ENCODE measurements at regions not wholly inside any gene's neighbourhood (a gene's known extent, or its start where the extent isn't known, plus 50 kb on each side); places are given as distances from the start of the nearest gene placed in this dataset.

DNA sequence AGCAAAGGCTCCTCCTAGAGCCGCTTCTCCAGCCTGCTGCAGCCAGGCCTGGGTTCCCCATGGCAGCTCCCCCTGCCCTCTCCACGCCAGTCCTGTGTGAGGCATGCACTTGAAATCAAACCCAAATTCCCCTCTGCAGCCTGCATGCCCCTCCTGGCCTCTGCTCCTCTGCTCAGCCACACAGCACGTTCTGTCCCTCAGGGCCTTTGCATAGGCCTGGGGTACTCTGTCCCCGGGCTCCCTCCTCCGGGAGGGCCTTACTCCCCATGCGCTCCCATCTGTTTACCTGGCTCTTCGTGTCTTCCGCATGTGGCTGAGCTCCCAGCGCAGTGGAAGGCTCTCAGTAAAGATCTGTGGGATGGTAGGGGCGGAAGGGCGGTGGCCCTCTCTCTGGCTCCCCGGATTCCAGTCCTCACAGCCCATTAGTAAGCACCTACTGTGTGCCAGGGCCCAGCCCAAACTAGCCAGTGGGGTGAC, 203.5 kb upstream of the IER5L start:
- no peak for DNase-seq (ENCODE audit: low read depth, low spot score)
- POLR2A ChIA-PET: interaction anchor here (1.3 kb wide), 1 partner anchor 203 kb away, joined by 3 read pairs; the partner anchor contains the start of gene IER5L
- intact Hi-C loops (cut with micrococcal nuclease): no loop called here

DNA sequence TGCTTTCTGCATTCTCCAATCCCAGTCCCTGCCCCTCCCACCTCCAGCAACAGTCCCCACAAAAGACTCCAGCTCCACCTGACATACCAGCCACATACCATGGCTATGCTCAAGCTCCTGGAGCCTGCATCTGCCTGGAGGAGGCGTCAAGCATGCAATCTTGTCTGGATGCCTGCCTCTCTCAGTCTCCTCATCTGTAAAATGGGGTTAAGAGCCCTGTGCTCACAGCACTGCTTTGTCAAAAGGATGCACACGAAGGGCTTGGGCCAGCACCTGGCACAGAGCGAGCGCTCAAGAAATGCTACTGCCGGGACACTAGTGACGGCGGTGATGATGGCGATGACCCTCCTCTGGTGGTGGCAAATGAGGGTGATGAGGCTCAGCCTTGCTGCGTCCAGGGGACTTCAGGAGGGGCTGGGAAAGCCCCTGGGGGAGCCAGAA, 202.9 kb upstream of the IER5L start:
- no peaks in the 10 kb centered on the region for H3K9me3 ChIP-seq (replicated peaks; ENCODE audit: control insufficient read depth, insufficient read depth, low read length)
- ChIA-PET POLR2A (no interaction called here), CTCF (no interaction called here)
- no peaks in the 10 kb centered on the region for H3K9me1 ChIP-seq (replicated peaks; ENCODE audit: control insufficient read depth, extremely low read depth, insufficient read depth, low read length)
- no peaks in the 10 kb centered on the region for H3K27me3 ChIP-seq (ENCODE audit: control insufficient read depth in 2 of 2, insufficient read depth in 2 of 2, low read length in 2 of 2)
- FAIRE-seq: no peak
- no peak overlapping the region for H2AFZ ChIP-seq (ENCODE audit: low read depth, low read length)
- H3K4me2 ChIP-seq (ENCODE audit: insufficient read depth, low read length): no peak overlapping the region
- dilution Hi-C loops (cut with MboI; ENCODE audit: extremely low pct_ligation_motif_present, low sequenced_read_pairs): no loop called here
- H3K4me3 ChIP-seq (replicated peaks in 1 of 3; ENCODE audit: insufficient read depth in 1 of 3, low read depth in 1 of 3, low read length in 3 of 3): no peak overlapping the region
- H4K20me1 ChIP-seq (replicated peaks; ENCODE audit: control insufficient read depth, extremely low read depth, insufficient read depth, low read length): no peaks in the 10 kb centered on the region
- H3K9ac ChIP-seq (replicated peaks; ENCODE audit: extremely low read depth, insufficient read depth, low read length): no peak overlapping the region
- intact Hi-C loops (cut with micrococcal nuclease): no loop called here
- H3K79me2 ChIP-seq (ENCODE audit: control insufficient read depth, insufficient read depth, low read length): no peaks in the 10 kb centered on the region
- no peaks in the 10 kb centered on the region for H3K36me3 ChIP-seq (ENCODE audit: control insufficient read depth in 2 of 2, extremely low read depth in 1 of 2, insufficient read depth in 2 of 2, low read length in 2 of 2)
- no peak for TF ChIP-seq POLR2A (IDR thresholded peaks at IDR 0.05; ENCODE audit: low read depth, low read length)
- no peak overlapping the region for H3K27ac ChIP-seq (ENCODE audit: insufficient read depth, low read depth, low read length)
- BruUV-seq (replicated peaks): no TSS peak
- no peak for DNase-seq (ENCODE audit: low read depth, low spot score)
- H3K4me1 ChIP-seq (ENCODE audit: control insufficient read depth, extremely low read depth, insufficient read depth, low read length): peaks cover 2% of the 10 kb centered on the region

More for the DNA sequence above, 203.5 kb upstream of the IER5L start:
- H3K9ac ChIP-seq (replicated peaks; ENCODE audit: extremely low read depth, insufficient read depth, low read length): no peak overlapping the region
- H4K20me1 ChIP-seq (replicated peaks; ENCODE audit: control insufficient read depth, extremely low read depth, insufficient read depth, low read length): no peaks in the 10 kb centered on the region
- CTCF ChIA-PET: no interaction called here
- BruUV-seq (replicated peaks): no TSS peak
- no peaks in the 10 kb centered on the region for H3K9me1 ChIP-seq (replicated peaks; ENCODE audit: control insufficient read depth, extremely low read depth, insufficient read depth, low read length)
- H3K27me3 ChIP-seq (ENCODE audit: control insufficient read depth in 2 of 2, insufficient read depth in 2 of 2, low read length in 2 of 2): no peaks in the 10 kb centered on the region
- H2AFZ ChIP-seq (ENCODE audit: low read depth, low read length): no peak overlapping the region
- dilution Hi-C loops (cut with MboI; ENCODE audit: extremely low pct_ligation_motif_present, low sequenced_read_pairs): no loop called here
- no peak overlapping the region for H3K4me2 ChIP-seq (ENCODE audit: insufficient read depth, low read length)
- no peaks in the 10 kb centered on the region for H3K36me3 ChIP-seq (ENCODE audit: control insufficient read depth in 2 of 2, extremely low read depth in 1 of 2, insufficient read depth in 2 of 2, low read length in 2 of 2)
- H3K79me2 ChIP-seq (ENCODE audit: control insufficient read depth, insufficient read depth, low read length): no peaks in the 10 kb centered on the region
- FAIRE-seq: no peak
- H3K9me3 ChIP-seq (replicated peaks; ENCODE audit: control insufficient read depth, insufficient read depth, low read length): no peaks in the 10 kb centered on the region
- H3K27ac ChIP-seq (ENCODE audit: insufficient read depth, low read depth, low read length): no peak overlapping the region
- no peak for TF ChIP-seq MYC (IDR thresholded peaks at IDR 0.05; ENCODE audit: low read depth, low read length)
- TF ChIP-seq, protein P1, sequence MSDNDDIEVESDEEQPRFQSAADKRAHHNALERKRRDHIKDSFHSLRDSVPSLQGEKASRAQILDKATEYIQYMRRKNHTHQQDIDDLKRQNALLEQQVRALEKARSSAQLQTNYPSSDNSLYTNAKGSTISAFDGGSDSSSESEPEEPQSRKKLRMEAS (IDR thresholded peaks at IDR 0.05; ENCODE audit: insufficient read depth, insufficient read length): no peak
- TF ChIP-seq EZH2 (IDR thresholded peaks at IDR 0.05; ENCODE audit: borderline replicate concordance, low read depth, low read length, severe bottlenecking): no peak
- TF ChIP-seq GATA2 (IDR thresholded peaks at IDR 0.05; ENCODE audit: insufficient read depth, insufficient read length, low read depth, low read length): no peak
- no peak for TF ChIP-seq POLR2A (IDR thresholded peaks at IDR 0.05; ENCODE audit: low read depth, low read length)
- no peak overlapping the region for H3K4me3 ChIP-seq (replicated peaks in 1 of 3; ENCODE audit: insufficient read depth in 1 of 3, low read depth in 1 of 3, low read length in 3 of 3)
- peaks cover 2% of the 10 kb centered on the region for H3K4me1 ChIP-seq (ENCODE audit: control insufficient read depth, extremely low read depth, insufficient read depth, low read length)

Data from endothelial cell of umbilical vein (primary cell).